NAMALWA (cell line): ENCODE measurements at regions not wholly inside any gene's neighbourhood (a gene's known extent, or its start where the extent isn't known, plus 50 kb on each side); places are given as distances from the start of the nearest gene placed in this dataset.
"Not testable (repeated sequence)": the region's sequence is repeated elsewhere in the genome, so short reads cannot be mapped to it uniquely, and the experiment has no call there.

Experiments
- DNase-seq: peaks from one replicate; pipeline ENCODE4 v3.0.0-alpha.2; 2015; ENCODE audit warnings: low spot score

DNA sequence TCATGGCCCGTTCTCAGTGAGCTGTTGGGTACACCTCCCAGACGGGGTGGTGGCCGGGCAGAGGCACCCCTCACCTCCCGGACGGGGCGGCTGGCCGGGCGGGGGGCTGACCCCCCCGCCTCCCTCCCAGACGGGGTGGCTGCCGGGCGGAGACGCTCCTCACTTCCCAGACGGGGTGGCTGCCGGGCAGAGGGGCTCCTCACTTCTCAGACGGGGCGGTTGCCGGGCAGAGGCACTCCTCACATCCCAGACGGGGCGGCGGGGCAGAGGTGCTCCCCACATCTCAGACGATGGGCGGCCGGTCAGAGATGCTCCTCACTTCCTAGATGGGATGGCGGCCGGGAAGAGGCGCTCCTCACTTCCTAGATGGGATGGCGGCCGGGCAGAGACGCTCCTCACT is 129.7 kb upstream of the DAAM1 start:
- not testable (repeated sequence) for DNase-seq

DNA sequence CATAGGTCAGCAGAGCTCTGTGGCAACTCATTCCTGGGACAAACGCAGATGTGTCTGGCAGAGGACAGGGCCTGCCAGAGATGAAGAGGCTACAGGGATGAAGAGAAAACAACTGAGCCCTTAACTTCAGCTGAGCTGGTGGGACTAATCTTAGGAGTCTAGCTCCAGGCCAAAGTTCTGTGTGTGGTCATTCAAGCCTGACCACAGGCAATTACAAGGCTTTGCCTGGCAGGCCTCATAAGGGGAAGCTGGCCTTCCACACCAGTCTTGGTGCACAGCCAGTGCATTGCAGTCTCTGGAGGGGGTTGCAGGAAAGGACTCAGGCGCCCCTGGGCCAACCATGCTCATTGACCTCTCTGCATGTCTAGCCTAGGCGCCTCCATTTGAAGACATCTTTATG is 127.6 kb upstream of the DAAM1 start:
- DNase-seq: no peak

DNA sequence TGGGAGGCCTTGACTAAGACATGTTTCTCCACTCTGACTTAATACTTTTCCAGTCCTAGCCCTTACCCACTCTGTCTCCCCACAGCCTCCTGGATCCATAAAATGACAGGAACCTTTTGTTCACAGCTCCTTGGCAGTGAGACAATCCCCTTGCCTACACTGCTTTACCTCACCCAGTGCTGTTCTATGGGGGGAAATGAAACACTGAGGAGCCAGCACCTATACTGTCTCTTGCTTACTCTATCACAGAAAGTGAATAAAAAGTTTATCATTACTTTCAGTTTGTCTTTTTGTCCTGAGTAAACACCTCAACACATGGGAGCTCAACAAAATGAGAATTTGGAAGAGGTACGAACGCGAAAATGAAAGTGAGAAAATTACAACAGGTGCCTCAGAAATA is 127.2 kb upstream of the DAAM1 start:
- no peak for DNase-seq

DNA sequence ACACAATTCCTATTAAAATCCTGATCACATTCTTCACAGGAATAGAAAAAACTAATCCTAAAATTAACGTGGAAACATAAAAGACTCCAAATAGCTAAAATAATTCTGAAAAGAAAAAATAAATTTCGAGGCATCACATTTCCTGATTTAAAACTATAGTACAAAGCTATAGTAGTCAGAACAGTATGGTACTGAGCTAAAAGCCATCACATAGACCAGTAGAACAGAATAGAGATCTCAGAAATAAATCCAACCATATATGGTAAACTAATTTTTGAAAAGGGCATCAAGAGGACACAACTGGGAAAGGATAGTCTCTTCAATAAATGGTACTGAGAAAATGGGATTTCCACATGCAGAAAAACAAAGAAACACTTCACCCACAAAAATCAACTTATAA is 125.2 kb upstream of the DAAM1 start:
- DNase-seq: no peak

DNA sequence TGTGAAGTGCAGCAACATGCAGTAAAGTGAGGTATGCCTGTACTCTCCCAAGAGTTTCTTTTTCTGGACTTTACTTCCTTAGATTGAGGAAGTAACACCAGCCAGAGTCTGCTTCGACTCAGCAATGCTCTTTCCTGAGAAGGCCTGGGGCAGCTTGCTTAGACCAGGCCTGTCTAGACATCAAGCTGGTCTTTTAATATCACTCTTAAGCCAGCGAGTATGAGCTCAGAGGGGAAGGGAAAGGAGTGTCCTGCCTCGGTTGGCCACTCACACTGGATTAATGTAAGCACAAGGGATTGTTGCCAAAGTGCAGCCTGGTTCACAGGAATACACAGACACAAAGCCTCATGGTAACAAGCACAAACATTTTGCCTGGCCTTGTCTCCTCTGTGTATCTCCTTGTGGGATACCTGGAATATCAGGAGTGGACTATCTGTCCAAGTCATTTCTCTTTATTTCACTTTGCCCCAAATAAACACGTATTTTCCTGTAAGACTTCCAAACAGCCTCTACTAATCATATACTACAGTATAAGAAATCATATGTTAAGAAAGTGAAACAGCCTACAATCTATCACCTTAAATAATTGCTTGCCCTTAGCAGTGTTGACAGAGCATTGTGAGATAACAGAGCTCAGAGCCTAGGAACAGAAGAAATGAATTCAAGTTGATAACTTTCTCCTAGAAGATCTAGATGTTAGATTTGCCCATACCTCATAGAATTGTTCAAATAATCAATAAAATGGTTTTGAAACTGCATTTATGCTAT is 121.2 kb upstream of the DAAM1 start:
- DNase-seq: no peak

DNA sequence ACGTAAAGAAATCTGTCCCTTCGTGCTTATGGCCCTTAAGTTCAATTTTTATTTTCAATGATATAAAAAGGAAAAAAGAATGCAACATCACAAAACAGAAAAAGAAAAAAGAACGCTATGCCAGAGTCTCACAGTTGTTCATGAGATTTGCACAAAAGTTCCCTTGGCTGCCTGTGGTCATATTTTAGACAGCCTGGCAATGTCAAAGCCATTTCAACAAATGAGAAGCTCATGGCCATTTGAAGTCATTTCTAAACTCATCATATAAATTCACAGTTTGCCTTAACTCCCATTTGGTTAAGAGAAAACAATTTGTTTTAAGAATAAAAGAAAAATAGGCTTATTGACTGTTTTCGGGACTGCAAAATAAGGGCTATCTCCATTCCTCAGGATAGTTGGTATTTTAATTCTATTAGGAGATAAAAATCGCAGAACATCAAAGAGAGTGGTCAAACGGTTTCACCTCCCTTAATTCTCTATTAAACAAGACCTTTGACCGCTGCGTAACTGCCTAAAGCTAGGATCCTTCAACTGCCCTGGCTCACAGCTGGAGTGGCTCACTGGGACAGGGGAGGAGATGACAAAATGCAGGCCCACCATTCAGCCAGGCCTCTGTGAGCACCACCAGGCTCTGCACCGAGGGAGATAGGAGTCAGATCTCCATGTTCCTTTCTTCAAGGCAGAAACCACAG is 119.2 kb upstream of the DAAM1 start:
- DNase-seq: no peak

DNA sequence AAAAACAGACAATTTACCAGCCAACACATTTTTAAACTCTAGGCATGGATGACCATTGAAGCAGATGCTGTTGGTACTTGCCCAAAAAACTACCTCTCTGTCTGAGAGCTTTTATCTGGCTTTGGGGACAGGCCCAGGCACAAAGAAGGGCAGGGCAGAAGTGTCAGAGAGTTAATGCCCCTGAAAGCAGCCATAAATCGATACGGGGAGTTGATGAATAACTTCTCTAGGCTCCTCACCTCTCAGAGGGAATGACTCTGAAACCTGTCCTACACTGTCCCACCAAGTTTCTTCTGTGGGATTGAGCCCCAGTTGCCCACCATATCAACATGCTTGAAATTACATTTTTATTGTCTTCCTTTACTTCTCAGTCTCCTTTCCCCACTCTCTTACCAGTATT is 113.0 kb upstream of the DAAM1 start:
- DNase-seq: no peak

DNA sequence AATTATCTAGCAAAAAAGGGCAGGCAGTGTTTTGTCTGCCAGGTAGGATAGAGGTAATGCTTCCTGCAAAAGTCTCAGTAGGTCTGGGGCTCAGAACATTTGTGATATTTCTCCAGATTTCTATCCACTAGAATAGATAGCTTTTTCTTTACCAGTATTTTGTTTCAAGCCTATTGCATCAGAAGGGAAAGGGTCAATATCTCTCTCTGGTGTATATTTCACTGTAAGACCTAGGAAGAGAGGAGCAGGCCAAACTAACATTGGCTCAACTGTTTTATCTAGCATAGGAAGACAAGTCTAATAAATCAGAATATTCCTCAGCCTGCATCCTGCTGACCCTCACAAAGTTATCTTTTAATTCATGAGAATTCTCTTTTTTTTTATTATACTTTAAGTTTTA is 106.7 kb upstream of the DAAM1 start:
- no peak for DNase-seq

DNA sequence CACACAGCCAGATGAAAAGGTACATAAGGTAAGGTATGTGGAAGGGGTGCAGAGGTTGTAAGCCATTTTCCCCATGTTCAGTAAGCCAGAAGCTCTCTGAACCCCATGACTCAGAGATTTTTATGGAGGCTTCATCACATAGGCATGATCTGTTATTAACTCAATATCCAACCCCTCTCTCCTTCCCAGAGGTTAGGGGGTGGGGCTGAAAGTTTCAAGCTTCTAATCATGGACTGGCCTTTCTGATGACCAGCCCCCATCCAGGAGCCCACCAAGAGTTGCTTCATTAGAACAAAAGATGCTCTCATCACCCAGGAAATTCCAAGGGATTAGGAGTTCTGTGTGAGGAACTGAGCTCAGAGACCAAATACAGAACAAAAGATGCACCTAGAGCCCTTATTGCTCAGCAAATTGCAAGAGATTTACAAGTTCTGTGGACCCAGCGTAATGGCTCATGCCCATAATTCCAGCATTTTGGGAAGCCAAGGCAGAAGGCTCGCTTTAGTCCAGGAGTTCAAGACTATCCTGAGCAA is 103.2 kb upstream of the DAAM1 start:
- DNase-seq: no peak

DNA sequence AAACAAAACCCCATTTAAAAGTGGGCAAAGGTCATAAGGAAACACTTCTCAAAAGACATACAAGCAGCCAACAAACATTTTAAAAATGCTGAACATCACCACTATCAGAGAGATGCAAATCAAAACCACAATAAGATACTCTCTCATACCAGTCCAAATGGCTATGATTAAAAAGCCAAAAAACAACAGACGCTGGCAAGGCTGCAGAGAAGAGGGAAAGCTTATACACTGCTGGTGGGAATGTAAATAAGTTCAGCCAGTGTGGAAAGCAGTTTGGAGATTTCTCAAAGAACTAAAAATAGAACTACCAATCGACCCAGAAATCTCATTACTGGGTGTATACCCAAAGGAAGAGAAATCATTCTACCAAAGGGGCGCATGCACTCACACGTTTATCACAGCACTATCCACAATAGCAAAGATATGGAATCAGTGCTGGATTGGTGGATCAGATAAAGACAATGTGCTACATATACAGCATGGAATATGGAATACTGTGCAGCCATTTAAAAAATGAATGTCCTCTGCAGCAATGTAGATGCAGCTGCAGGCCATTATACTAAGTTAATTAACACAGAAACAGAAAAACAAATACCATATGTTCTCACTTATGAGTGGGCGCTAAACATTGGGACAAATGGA is 102.1 kb upstream of the DAAM1 start:
- no peak for DNase-seq

DNA sequence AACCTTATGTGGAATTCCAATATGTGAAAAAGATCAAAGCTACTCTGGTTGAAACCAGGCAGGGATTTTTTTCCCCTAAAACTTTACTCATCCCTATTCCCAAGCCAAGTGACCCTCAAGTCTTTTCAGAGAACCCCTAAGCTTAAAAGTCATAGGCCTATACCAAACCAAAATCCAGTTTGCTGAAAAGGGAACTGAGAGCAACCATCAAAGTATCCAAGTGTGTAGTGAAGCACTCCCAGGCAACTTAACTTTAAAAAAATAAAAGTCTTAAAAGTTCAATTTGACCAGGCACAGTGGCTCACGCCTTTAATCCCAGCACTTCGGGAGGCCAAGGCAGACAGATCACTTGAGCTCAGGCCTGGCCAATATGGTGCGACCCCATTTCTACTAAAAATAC is 101.2 kb upstream of the DAAM1 start:
- no peak for DNase-seq

DNA sequence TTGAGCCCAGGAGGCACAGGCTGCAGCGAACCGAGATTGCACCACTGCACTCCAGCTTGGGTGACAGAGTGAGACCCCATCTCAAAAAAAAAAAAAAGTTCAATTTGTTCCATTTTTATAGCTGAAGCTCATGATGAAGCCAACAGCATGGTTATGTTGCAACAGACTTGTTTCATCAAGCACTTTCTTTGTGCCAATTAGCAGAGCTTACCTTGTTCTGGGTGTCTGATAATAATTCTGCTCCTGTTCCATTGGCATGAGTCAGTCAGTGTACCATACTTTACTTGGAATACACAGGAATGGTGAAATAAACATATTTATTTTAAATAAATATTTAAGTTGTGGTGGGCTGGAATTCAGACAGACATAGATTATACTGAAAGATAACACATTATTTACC is 100.8 kb upstream of the DAAM1 start:
- DNase-seq: no peak

DNA sequence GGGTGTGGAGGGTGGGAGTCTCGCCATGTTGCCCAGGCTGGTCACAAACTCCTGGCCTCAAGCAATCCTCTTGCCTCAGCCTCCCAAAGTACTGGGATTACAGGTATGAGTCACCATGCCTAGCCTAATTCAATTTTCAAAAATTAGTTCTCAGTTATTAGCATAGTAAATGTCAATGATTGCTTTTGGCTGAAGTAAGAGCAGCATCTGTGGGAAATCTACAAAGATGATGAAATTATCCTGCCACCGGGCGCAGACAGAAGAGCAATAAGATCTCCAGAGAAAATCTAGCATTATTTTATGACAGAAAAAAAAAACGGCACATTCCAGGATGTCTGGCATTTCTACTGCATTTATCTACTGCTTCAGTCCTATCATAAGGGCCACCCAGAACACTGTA is 97.9 kb upstream of the DAAM1 start:
- DNase-seq: no peak

DNA sequence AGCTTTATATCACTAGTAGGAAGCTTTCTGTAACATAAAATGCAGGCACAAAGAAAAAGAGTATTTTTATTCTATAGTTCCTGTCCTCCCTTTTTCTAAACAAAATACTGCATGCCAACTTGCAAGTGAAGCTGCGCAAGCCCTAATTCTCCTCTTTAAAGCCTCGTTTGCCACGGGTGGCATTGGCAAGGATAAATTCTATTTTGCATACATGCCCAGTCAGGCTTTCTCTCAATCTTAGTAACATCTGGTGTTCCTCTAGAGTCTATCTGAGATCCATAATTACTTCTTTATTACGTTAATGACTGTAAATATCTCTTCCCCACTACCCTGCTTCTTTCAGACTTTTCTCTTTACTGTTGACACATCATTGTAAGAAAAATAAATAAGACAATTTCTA is 97.1 kb upstream of the DAAM1 start:
- DNase-seq: no peak

DNA sequence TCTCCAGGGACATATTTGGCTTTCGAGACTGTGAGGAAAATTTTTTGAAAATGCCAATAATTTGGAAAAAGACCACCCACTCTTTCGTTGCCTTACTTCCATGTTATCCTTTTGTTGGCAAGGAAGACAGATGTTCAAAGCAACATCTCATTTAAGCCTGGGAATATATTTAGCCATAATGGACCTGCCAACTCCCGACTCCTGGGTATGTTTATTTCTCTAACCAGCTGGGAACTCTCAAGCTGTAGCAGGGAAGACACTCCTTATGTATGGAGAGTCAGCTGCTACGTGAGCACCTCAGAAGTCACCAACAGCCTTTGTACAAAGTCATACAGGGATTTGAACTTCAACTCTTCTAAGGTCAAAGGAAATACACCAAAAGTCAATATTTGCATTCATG is 96.5 kb upstream of the DAAM1 start:
- no peak for DNase-seq

DNA sequence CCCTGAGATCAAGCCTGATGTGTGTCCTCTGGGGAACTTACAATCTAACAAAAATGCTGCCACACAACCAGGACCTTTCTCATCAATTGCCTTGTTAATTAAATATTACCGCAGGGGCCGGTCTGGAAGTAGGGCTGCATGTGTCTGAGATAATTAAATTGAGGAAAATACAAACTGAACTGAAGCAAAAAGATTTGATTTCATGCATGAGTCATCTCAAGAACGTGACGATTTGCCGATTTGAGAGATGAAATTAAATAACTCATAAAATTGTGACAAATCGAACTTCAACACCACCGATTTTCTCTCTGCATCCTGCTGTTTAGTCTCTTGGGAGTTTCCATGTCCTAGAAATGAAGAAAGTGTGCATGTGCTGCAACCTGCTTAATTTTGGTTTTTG is 94.6 kb upstream of the DAAM1 start:
- DNase-seq: no peak

DNA sequence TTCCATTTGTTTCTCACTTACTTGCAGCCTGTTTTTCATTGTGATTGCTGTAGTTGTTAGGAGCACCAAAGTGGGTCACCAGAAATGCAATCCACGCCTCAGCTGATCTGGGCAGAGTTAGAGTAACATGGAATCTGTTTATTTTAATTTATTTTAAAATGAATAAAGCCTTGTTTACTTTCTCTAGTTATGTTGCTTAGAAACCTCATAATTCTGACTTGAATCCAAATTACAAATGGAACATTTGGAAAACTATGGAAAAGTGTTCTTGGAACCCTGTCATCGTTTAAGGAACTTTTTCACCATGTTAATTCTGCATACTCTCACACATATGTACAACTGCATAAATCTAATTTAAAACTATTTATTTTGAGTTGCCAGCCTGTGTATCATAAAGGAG is 92.2 kb upstream of the DAAM1 start:
- no peak for DNase-seq

DNA sequence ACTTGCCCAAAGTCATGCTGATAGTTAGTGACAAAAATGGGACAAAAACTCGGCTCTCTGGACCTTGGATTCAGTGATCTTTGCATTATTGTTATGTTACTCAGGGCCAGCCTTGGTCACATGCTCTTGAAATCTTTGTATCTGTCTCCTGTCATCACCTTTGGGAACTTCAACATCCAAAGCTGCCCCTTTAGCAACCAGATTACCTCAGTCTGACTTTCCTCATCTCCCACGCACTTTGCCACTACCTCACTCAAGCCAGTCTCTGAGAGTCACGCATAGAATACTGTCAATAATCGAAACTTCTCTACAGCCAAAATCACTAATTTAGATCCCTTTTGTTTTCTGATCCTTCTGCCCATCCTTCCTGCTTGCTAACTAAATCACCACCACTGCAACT is 90.8 kb upstream of the DAAM1 start:
- DNase-seq: no peak

DNA sequence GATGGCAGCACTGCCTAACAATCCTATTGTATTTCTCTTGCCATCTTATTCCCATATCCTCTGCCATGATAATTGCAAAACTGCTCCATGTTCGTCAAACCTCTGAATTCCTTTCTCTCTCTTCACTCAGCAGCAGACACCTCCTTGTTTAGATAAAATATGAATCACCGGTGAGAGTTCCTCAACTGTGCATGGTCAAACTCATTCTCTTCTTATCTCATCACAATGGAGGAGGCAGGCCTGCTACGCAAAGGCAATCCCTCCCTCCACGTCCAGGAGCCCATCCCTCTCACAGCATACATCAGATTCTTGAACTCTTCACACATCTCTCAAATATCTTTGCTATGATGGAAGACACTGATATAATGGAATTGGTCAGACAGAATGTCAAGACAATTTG is 90.1 kb upstream of the DAAM1 start:
- no peak for DNase-seq

DNA sequence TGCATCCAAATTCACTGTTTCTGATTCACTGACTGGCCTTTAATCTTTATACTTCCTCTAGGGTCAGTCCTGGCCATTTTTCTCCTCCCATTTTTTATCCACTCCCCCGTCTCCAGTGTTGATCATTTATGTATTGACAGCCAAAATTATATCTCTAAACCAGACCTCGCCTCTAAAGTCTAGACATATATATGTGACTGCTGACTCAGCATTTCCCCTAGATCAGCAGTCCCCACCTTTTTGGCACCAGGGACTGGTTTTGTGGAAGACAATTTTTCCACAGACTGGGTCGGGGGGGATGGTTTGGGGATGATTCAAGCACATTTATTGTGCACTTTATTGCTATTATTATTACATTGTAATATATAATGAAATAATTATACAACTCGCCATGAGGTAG is 88.3 kb upstream of the DAAM1 start:
- no peak for DNase-seq

DNA sequence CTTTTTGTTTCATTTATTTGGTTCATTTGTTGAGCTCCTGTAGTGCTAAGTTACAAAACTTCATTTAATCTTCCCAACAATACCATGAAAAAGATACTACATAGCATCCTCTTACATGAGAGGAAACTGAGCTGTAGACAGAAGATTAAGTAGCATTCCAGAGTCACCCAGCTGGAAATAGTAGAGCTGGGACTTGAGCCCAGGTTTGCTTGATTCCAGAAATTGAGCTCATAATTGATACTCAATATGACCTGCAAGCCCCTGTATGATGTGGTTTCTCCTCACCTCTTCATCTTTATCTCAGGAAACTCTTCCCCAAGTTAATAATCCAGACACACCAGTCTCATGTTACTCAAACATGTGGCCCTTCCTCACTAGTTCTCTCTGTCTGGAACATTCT is 87.0 kb upstream of the DAAM1 start:
- DNase-seq: no peak

DNA sequence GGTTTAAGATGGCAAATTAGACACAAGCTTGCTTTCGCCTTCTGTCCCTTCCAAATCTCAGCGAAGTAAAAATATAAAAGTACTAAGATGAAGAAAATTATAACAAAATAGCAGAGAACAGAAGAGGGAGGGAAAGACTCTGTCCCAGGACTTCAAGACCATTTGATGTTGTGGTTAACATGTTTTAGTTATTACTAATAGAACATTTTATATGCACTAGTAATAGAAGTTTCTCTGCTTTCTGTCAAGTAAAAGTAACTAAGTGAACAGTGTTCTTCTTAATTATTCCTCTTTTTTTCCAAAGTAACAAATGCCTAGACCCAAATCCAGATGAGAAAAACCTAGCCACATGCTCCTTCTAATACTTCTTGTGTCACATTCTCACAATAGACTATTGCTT is 85.1 kb upstream of the DAAM1 start:
- no peak for DNase-seq

DNA sequence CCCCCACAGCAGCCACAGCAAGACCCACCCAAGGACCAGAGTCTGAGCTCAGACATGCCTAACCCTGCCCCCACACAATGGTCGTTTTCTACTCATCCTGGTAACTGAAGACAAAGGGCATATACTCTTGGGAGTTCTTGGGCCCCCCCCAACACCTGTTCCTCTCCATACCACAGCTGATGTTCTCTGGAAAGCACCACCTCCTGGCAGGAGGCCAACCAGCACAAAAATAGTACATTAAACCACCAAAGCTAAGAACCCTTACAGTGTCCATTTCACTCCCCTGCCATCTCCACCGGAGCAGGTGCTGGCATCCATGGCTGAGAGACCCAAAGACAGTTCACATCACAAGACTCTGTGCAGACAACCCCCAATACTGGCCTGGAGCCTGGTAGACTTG is 80.6 kb upstream of the DAAM1 start:
- DNase-seq: peak; percentile 12
